CD4-positive, alpha-beta T cell treated with Interleukin-4 for 4 hours (primary cell): ENCODE measurements at regions not wholly inside any gene's neighbourhood (a gene's known extent, or its start where the extent isn't known, plus 50 kb on each side); places are given as distances from the start of the nearest gene placed in this dataset.
"Not testable (repeated sequence)": the region's sequence is repeated elsewhere in the genome, so short reads cannot be mapped to it uniquely, and the experiment has no call there.

Source experiments
- DNase-seq: peaks from one replicate; pipeline ENCODE4 v3.0.0-alpha.2; 2020

- DNase-seq = no peak
These were observed 73.2 kb upstream of the PRR5 start for GRCh38 chr22:44628835-44629234.

GRCh38 chr22:44628273-44628672, 73.7 kb upstream of the PRR5 start:
- no peak for DNase-seq

GRCh38 chr22:44627521-44628139, 74.4 kb upstream of the PRR5 start:
- no peak for DNase-seq

GRCh38 chr22:44625981-44626687, 75.9 kb upstream of the PRR5 start:
- DNase-seq = peak; percentile 74

- no peak for DNase-seq
These were observed 76.6 kb upstream of the PRR5 start for GRCh38 chr22:44625421-44625760.

- no peak for DNase-seq
These were observed 77.1 kb upstream of the PRR5 start for GRCh38 chr22:44624689-44625420.

GRCh38 chr22:44623771-44624510, 78.1 kb upstream of the PRR5 start:
- DNase-seq = no peak

- DNase-seq = no peak
These were observed 79.3 kb upstream of the PRR5 start for GRCh38 chr22:44622679-44623078.

GRCh38 chr22:44622147-44622427, 79.9 kb upstream of the PRR5 start:
- peak; percentile 19 for DNase-seq

GRCh38 chr22:44621401-44622146, 80.4 kb upstream of the PRR5 start:
- DNase-seq = no peak

GRCh38 chr22:44620841-44621257, 81.2 kb upstream of the PRR5 start:
- no peak for DNase-seq

GRCh38 chr22:44620129-44620840, 81.7 kb upstream of the PRR5 start:
- peak; percentile 87 for DNase-seq

GRCh38 chr22:44619560-44620128, 82.4 kb upstream of the PRR5 start:
- not testable (repeated sequence) for DNase-seq

GRCh38 chr22:44618910-44619309, 83.1 kb upstream of the PRR5 start:
- not testable (repeated sequence) for DNase-seq

GRCh38 chr22:44618400-44618799, 83.6 kb upstream of the PRR5 start:
- no peak for DNase-seq

- DNase-seq = no peak
These were observed 84.2 kb upstream of the PRR5 start for GRCh38 chr22:44617828-44618227.

GRCh38 chr22:44616882-44617655, 84.9 kb upstream of the PRR5 start:
- DNase-seq = no peak

- no peak for DNase-seq
These were observed 85.5 kb upstream of the PRR5 start for GRCh38 chr22:44616461-44616860.

- no peak for DNase-seq
These were observed 86.3 kb upstream of the PRR5 start for GRCh38 chr22:44615602-44616180.

- DNase-seq = no peak
These were observed 86.9 kb upstream of the PRR5 start for GRCh38 chr22:44615146-44615545.

- DNase-seq = no peak
These were observed 88.8 kb upstream of the PRR5 start for GRCh38 chr22:44613196-44613595.
